HepG2 (cell line): ENCODE measurements at regions not wholly inside any gene's neighbourhood (a gene's known extent, or its start where the extent isn't known, plus 50 kb on each side); places are given as distances from the start of the nearest gene placed in this dataset.

Source experiments
- ATAC-seq: fragments of 200-7000 bp; cut with Tn5 transposase; 3 replicates; pipeline ENCODE4 v1.9.1; 2020; ENCODE audit warnings: mild to moderate bottlenecking, moderate library complexity
- BruUV-seq: library from RNA; stranded (reverse); fragments of 400-500 nt; replicated peaks from 2 replicates; lab custom pipeline; 2021; lab: Mats Ljungman, UMichigan
- CTCF ChIA-PET: fragments of 300-600 bp; formaldehyde crosslinking; extraction: SDS; loops from one replicate; lab custom pipeline; 2021; ENCODE audit warnings: low total read pairs, inconsistent platforms, low intra/inter-chr PET ratio; lab: Yijun Ruan, JAX
- POLR2A ChIA-PET: fragments of 350-600 bp; sonication (Branson Sonifier 250); formaldehyde crosslinking; loops from one replicate; lab custom pipeline; 2020; ENCODE audit warnings: antibody characterized with exemption, inconsistent platforms; lab: Yijun Ruan, JAX
- DNase-seq: peaks from one replicate; pipeline ENCODE4 v3.0.0-alpha.2; 2015; ENCODE audit warnings: low spot score
- FAIRE-seq: peaks from 3 replicates; lab custom pipeline; 2011; peaks lifted over from hg19 to GRCh38; lab: Jason Lieb, UNC
- H2AFZ ChIP-seq: one replicate; pipeline ENCODE4 v1.6.1; 2011; ENCODE audit warnings: low read length, inconsistent platforms
- H3K27ac ChIP-seq: fragments of 300-600 bp; 3 replicates; pipeline ENCODE4 v1.8.0; 2011; ENCODE audit warnings: mixed run types, mild to moderate bottlenecking, mixed read lengths, low read length, inconsistent platforms; ENCODE audit not compliant: insufficient read depth; ENCODE audit errors: extremely low read length
- H3K27me3 ChIP-seq, 2 experiments: fragments of 200-600 bp in 1 of 2; 2 replicates in 1 of 2; 3 replicates in 1 of 2; pipeline versions ENCODE4 v1.6.0 to v1.8.0; 2011; ENCODE audit warnings: low read length in 2 of 2, mild to moderate bottlenecking in 2 of 2, moderate library complexity in 2 of 2, inconsistent platforms in 1 of 2; ENCODE audit not compliant: insufficient read depth in 2 of 2, control insufficient read depth in 1 of 2
- H3K36me3 ChIP-seq, 2 experiments: fragments of 200-600 bp in 1 of 2; replicated peaks in 1 of 2; 2 replicates in 1 of 2; 3 replicates in 1 of 2; pipeline versions ENCODE4 v1.5.1 to v1.8.0; 2011; ENCODE audit warnings: low read length in 2 of 2, inconsistent platforms in 1 of 2; ENCODE audit not compliant: insufficient read depth in 2 of 2, control insufficient read depth in 1 of 2
- H3K4me1 ChIP-seq: 2 replicates; pipeline ENCODE4 v1.5.1; 2012; ENCODE audit warnings: low read length, inconsistent platforms; ENCODE audit not compliant: insufficient read depth
- H3K4me2 ChIP-seq: 2 replicates; pipeline ENCODE4 v1.6.0; 2011; ENCODE audit warnings: low read depth, low read length, inconsistent platforms
- H3K4me3 ChIP-seq, 3 experiments: fragments of 200-600 bp in 1 of 3; sonication (generic), shearing (Covaris generic) in 1 of 3; replicated peaks in 1 of 3; 2 replicates each; pipeline ENCODE4 v1.5.1; 2011 to 2016; ENCODE audit warnings: low read length in 3 of 3, inconsistent platforms in 2 of 3, low read depth in 2 of 3, mild to moderate bottlenecking in 2 of 3, control low read depth in 1 of 3, mixed read lengths in 1 of 3; ENCODE audit not compliant: insufficient read depth in 1 of 3
- H3K79me2 ChIP-seq: one replicate; pipeline ENCODE4 v1.6.1; 2011; ENCODE audit warnings: low read length, inconsistent platforms; ENCODE audit not compliant: insufficient read depth
- H3K9ac ChIP-seq: 2 replicates; pipeline ENCODE4 v1.6.0; 2011; ENCODE audit warnings: mild to moderate bottlenecking, low read depth, low read length, inconsistent platforms; ENCODE audit not compliant: insufficient read depth
- H3K9me3 ChIP-seq: 2 replicates; pipeline ENCODE4 v1.5.1; 2012; ENCODE audit warnings: mild to moderate bottlenecking, low read length
- H4K20me1 ChIP-seq: 2 replicates; pipeline ENCODE4 v1.6.0; 2011; ENCODE audit warnings: inconsistent platforms, mild to moderate bottlenecking, low read length, moderate library complexity; ENCODE audit not compliant: insufficient read depth
- HOMEZ ChIP-seq: IDR thresholded peaks from 2 replicates; pipeline ENCODE4 v1.6.1; 2016; ENCODE audit warnings: low read depth
- IKZF4 ChIP-seq: sonication (generic); formaldehyde crosslinking; IDR thresholded peaks from 2 replicates; pipeline ENCODE4 v1.5.1; 2020; ENCODE audit warnings: borderline replicate concordance, mild to moderate bottlenecking, low read depth, missing genetic modification reagents; ENCODE audit errors: not compliant biosample characterization
- POLR2A ChIP-seq, 2 experiments: IDR thresholded peaks; 2 replicates each; pipeline ENCODE4 v1.6.1; 2011; ENCODE audit warnings: low read depth in 2 of 2, low read length in 2 of 2, mild to moderate bottlenecking in 1 of 2, moderate library complexity in 1 of 2; ENCODE audit not compliant: insufficient read depth in 1 of 2
- TGIF2 ChIP-seq: IDR thresholded peaks from 2 replicates; pipeline ENCODE4 v1.6.1; 2016; ENCODE audit warnings: control low read depth, missing compliant biosample characterization
- YY1 ChIP-seq: IDR thresholded peaks from 2 replicates; pipeline ENCODE4 v1.6.1; 2011; ENCODE audit warnings: low read length, low read depth, moderate library complexity, mild to moderate bottlenecking; ENCODE audit not compliant: insufficient read depth, insufficient replicate concordance
- ZBTB7B ChIP-seq: sonication (generic); formaldehyde crosslinking; IDR thresholded peaks from 2 replicates; pipeline ENCODE4 v1.4.0; 2020; ENCODE audit warnings: missing genetic modification reagents
- ZNF18 ChIP-seq: sonication (generic); formaldehyde crosslinking; IDR thresholded peaks from 2 replicates; pipeline ENCODE4 v1.8.0; 2022; ENCODE audit warnings: mild to moderate bottlenecking, missing genetic modification reagents; ENCODE audit not compliant: insufficient replicate concordance
- ZNF224 ChIP-seq: sonication (generic); formaldehyde crosslinking; IDR thresholded peaks from 2 replicates; pipeline ENCODE4 v1.5.0; 2020; ENCODE audit warnings: mild to moderate bottlenecking, missing genetic modification reagents
- ZNF335 ChIP-seq: sonication (generic); formaldehyde crosslinking; IDR thresholded peaks from 2 replicates; pipeline ENCODE4 v1.4.0; 2020; ENCODE audit warnings: missing genetic modification reagents
- ZNF350 ChIP-seq: sonication (generic); formaldehyde crosslinking; IDR thresholded peaks from 2 replicates; pipeline ENCODE4 v1.4.0; 2020; ENCODE audit warnings: mild to moderate bottlenecking, low read depth, missing genetic modification reagents, borderline replicate concordance
- ZNF383 ChIP-seq: sonication (generic); formaldehyde crosslinking; IDR thresholded peaks from 2 replicates; pipeline ENCODE4 v1.4.0; 2020; ENCODE audit warnings: missing genetic modification reagents, mild to moderate bottlenecking, borderline replicate concordance
- ZNF484 ChIP-seq: sonication (generic); formaldehyde crosslinking; IDR thresholded peaks from 2 replicates; pipeline ENCODE4 v1.5.1; 2020; ENCODE audit warnings: mild to moderate bottlenecking, low read depth, missing genetic modification reagents, borderline replicate concordance
- WGBS: methylation state at CpG from one replicate; pipeline ENCODE4 v1.1.6; 2017; ENCODE audit warnings: low lambda C conversion rate; 5-methylcytosine and 5-hydroxymethylcytosine counted together
- in situ Hi-C: cut with HindIII; loops from 2 replicates; pipeline ENCODE4 v1.10.0; 2017; ENCODE audit warnings: low pct_unique_long_range_greater_than_20kb; ENCODE audit not compliant: extremely low pct_ligation_motif_present
- intact Hi-C: fragments of 100-400 bp; cut with micrococcal nuclease; formaldehyde crosslinking; loops from one replicate; pipeline ENCODE4 v1.10.0; 2022; ENCODE audit not compliant: unreplicated experiment
- TF ChIP-seq, protein P1 (sequence below): IDR thresholded peaks from 2 replicates; pipeline ENCODE4 v1.6.1; 2012; ENCODE audit warnings: low read depth, low read length, improper control_type of control experiment

GRCh38 chr6:156408655-156409054 is 368.5 kb upstream of the ARID1B start:
- WGBS = 54% methylated on average over 3 of the region's 3 CpGs
- no peak for FAIRE-seq
- ChIA-PET CTCF (no interaction called here), POLR2A (no interaction called here)
- no peak overlapping the region for H3K9ac ChIP-seq
- H3K9me3 ChIP-seq = no peaks in the 10 kb centered on the region
- H3K4me1 ChIP-seq = no peaks in the 10 kb centered on the region
- BruUV-seq = no TSS peak
- DNase-seq = no peak
- ATAC-seq = no peak
- H3K79me2 ChIP-seq = no peaks in the 10 kb centered on the region
- H3K27me3 ChIP-seq = no peaks in the 10 kb centered on the region
- TF ChIP-seq POLR2A (IDR thresholded peaks at IDR 0.05; ENCODE audit: insufficient read depth in 1 of 2, low read depth in 2 of 2, low read length in 2 of 2) (no peak), ZNF335 (CRISPR knock-in tag) (no peak), ZBTB7B (no peak), ZNF224 (no peak), ZNF383 (CRISPR knock-in tag) (no peak), IKZF4 (CRISPR knock-in tag) (no peak), ZNF350 (CRISPR knock-in tag) (no peak), YY1 (no peak), ZNF18 (no peak), ZNF484 (CRISPR knock-in tag) (no peak), TGIF2 (CRISPR knock-in tag) (no peak), HOMEZ (CRISPR knock-in tag) (no peak)
- TF ChIP-seq, protein P1, sequence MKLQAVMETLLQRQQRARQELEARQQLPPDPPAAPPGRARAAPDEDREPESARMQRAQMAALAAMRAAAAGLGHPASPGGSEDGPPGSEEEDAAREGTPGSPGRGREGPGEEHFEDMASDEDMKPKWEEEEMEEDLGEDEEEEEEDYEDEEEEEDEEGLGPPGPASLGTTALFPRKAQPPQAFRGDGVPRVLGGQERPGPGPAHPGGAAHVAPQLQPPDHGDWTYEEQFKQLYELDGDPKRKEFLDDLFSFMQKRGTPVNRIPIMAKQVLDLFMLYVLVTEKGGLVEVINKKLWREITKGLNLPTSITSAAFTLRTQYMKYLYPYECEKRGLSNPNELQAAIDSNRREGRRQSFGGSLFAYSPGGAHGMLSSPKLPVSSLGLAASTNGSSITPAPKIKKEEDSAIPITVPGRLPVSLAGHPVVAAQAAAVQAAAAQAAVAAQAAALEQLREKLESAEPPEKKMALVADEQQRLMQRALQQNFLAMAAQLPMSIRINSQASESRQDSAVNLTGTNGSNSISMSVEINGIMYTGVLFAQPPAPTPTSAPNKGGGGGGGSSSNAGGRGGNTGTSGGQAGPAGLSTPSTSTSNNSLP = no peak
- no peak overlapping the region for H3K27ac ChIP-seq
- H2AFZ ChIP-seq = no peak overlapping the region
- H3K4me2 ChIP-seq = no peak overlapping the region
- H4K20me1 ChIP-seq = no peaks in the 10 kb centered on the region
- intact Hi-C loops (no loop called here), in situ Hi-C loops (no loop called here)
- no peaks in the 10 kb centered on the region for H3K36me3 ChIP-seq
- no peak overlapping the region for H3K4me3 ChIP-seq
